ENCODE measurements at regions not wholly inside any gene's neighbourhood (a gene's known extent, or its start where the extent isn't known, plus 50 kb on each side); places are given as distances from the start of the nearest gene placed in this dataset.

DNA sequence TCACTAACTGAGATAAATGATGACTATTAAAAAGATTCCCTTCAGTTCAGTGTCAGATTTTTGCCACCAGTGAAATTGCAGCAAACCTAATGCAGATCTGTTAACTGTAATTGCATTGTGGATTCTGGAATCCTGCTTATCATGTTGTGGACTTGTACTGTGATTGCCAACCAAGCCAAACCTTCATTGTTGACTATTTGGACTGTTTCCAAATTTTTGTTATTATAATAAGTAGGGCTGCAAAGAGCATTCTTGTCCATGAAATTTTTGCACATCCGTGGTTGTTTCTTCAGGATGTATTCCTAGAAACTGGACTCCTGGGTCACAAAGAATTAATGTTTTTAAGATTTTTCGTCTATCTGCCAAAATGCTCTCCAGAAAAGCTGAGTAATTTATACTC is 281.6 kb upstream of the ZMIZ1 start:
- no peak for TF ChIP-seq TAF1 (IDR thresholded peaks at IDR 0.05; ENCODE audit: borderline replicate concordance, insufficient read depth, low read length)
- no peak for TF ChIP-seq FOXP2 (optimal IDR thresholded peaks at IDR 0.05; ENCODE audit: borderline replicate concordance, extremely low read depth, extremely low read length, insufficient read depth)
- no peak for TF ChIP-seq SIN3A (IDR thresholded peaks at IDR 0.05; ENCODE audit: borderline replicate concordance, insufficient read depth, low read length)
- TF ChIP-seq POLR2AphosphoS5 (IDR thresholded peaks at IDR 0.05; ENCODE audit: low read depth, low read length), result no peak
- TF ChIP-seq, protein P1, sequence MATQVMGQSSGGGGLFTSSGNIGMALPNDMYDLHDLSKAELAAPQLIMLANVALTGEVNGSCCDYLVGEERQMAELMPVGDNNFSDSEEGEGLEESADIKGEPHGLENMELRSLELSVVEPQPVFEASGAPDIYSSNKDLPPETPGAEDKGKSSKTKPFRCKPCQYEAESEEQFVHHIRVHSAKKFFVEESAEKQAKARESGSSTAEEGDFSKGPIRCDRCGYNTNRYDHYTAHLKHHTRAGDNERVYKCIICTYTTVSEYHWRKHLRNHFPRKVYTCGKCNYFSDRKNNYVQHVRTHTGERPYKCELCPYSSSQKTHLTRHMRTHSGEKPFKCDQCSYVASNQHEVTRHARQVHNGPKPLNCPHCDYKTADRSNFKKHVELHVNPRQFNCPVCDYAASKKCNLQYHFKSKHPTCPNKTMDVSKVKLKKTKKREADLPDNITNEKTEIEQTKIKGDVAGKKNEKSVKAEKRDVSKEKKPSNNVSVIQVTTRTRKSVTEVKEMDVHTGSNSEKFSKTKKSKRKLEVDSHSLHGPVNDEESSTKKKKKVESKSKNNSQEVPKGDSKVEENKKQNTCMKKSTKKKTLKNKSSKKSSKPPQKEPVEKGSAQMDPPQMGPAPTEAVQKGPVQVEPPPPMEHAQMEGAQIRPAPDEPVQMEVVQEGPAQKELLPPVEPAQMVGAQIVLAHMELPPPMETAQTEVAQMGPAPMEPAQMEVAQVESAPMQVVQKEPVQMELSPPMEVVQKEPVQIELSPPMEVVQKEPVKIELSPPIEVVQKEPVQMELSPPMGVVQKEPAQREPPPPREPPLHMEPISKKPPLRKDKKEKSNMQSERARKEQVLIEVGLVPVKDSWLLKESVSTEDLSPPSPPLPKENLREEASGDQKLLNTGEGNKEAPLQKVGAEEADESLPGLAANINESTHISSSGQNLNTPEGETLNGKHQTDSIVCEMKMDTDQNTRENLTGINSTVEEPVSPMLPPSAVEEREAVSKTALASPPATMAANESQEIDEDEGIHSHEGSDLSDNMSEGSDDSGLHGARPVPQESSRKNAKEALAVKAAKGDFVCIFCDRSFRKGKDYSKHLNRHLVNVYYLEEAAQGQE (IDR thresholded peaks at IDR 0.05; ENCODE audit: insufficient read depth in 1 of 2, low read depth in 2 of 2, low read length in 2 of 2), result no peak

DNA sequence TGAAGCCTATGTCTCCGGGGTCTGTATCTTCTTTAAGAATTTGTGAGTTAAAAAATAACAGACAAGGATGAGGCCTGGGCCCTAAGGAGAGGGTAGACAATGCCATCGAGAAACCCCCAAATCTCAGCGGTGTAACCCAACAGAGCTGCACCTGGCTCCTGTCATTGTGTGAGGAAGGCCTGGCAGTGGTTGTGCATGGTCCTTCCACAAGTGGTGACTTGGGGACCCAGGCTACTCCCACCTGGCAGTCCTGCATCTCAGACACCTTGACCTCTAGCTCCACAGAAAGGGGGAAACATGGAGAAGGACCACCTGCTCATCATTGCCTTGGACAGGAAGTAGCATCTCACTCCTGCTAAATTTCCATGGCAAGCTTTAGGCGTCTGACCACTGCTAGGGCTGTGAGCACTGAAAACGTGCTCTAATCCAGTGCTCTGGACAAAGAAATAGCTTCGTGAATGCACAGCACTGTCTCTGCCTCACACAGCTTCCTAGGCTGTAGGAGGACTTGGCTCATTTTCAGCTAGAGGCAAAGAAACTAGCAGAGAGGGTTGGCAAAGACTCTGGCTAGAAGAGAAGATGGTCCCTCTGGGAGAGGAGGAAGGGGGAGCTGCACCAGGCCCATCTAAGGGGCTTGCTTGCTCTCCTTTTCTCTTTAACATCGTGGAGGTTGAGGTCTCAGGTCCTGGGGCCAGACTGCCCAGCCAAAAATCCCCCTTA is 273.9 kb upstream of the ZMIZ1 start:
- TF ChIP-seq POLR2AphosphoS5 (IDR thresholded peaks at IDR 0.05; ENCODE audit: low read depth, low read length) (no peak), TAF1 (IDR thresholded peaks at IDR 0.05; ENCODE audit: borderline replicate concordance, insufficient read depth, low read length) (no peak), SIN3A (IDR thresholded peaks at IDR 0.05; ENCODE audit: borderline replicate concordance, insufficient read depth, low read length) (no peak), FOXP2 (optimal IDR thresholded peaks at IDR 0.05; ENCODE audit: borderline replicate concordance, extremely low read depth, extremely low read length, insufficient read depth) (no peak)
- TF ChIP-seq, protein P1 (IDR thresholded peaks at IDR 0.05; ENCODE audit: insufficient read depth in 1 of 2, low read depth in 2 of 2, low read length in 2 of 2), result no peak

DNA sequence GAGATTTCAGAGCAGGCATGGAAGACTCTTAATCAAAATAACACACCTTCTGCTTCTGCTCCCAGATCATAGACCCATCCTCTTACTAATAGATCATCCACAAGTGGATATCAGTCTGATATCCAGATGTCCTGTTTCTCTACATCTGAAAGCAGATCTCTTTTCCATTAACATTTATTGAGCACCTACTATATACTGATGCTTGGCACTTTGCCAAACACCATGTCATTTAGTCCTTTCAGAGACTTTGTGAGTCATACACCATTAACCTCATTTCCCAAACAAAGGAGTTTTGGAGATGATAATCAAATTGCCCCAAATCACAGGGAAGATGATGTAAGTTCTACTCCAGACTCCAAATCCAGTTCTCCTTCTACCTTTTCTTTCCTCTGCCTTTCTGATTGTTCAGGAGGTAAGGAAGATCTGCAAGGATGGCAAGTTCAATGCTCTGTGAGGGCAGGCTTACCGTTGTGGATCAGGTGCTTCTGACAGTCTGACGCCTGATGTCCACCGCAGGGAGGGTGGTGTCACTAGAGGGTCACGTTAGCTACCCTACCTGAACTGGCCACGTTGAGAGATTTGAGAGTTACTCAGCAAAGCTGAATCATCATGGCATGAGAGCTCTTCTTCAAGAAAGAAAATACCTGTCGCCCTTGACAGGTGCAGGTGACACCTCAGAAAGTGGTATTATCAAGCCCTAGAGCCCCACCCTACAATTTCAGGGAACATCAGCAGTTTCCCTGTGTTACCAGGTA is 269.6 kb upstream of the ZMIZ1 start:
- TF ChIP-seq, protein P1 (IDR thresholded peaks at IDR 0.05; ENCODE audit: insufficient read depth in 1 of 2, low read depth in 2 of 2, low read length in 2 of 2), result no peak
- TF ChIP-seq POLR2AphosphoS5 (IDR thresholded peaks at IDR 0.05; ENCODE audit: low read depth, low read length) (no peak), FOXP2 (optimal IDR thresholded peaks at IDR 0.05; ENCODE audit: borderline replicate concordance, extremely low read depth, extremely low read length, insufficient read depth) (no peak), TAF1 (IDR thresholded peaks at IDR 0.05; ENCODE audit: borderline replicate concordance, insufficient read depth, low read length) (no peak), SIN3A (IDR thresholded peaks at IDR 0.05; ENCODE audit: borderline replicate concordance, insufficient read depth, low read length) (no peak)

DNA sequence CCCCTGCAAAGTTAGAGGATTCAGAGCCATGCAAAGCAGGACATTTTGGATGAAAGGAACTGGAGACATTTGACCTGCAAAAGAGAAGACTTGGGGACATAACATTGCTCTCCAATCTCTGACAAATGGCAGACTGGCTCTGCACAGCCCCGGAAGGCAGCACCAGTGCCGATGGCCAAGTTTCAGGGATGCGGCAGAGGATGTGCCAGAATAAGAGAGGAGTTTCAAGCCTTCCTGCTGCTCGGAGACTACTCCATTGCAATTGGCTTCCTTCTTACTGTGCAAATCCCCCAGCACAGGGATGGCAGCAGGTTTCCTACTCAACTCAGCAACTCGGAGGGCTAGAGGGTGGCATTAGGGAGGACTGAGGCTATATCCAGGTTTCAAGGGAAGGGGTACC is 268.8 kb upstream of the ZMIZ1 start:
- TF ChIP-seq FOXP2 (optimal IDR thresholded peaks at IDR 0.05; ENCODE audit: borderline replicate concordance, extremely low read depth, extremely low read length, insufficient read depth), result no peak
- TF ChIP-seq, protein P1 (IDR thresholded peaks at IDR 0.05; ENCODE audit: insufficient read depth in 1 of 2, low read depth in 2 of 2, low read length in 2 of 2), result no peak
- no peak for TF ChIP-seq SIN3A (IDR thresholded peaks at IDR 0.05; ENCODE audit: borderline replicate concordance, insufficient read depth, low read length)
- TF ChIP-seq TAF1 (IDR thresholded peaks at IDR 0.05; ENCODE audit: borderline replicate concordance, insufficient read depth, low read length), result no peak
- TF ChIP-seq POLR2AphosphoS5 (IDR thresholded peaks at IDR 0.05; ENCODE audit: low read depth, low read length), result no peak
